ENCODE measurements at regions not wholly inside any gene's neighbourhood (a gene's known extent, or its start where the extent isn't known, plus 50 kb on each side); places are given as distances from the start of the nearest gene placed in this dataset.
"Not testable (repeated sequence)": the region's sequence is repeated elsewhere in the genome, so short reads cannot be mapped to it uniquely, and the experiment has no call there.

DNA sequence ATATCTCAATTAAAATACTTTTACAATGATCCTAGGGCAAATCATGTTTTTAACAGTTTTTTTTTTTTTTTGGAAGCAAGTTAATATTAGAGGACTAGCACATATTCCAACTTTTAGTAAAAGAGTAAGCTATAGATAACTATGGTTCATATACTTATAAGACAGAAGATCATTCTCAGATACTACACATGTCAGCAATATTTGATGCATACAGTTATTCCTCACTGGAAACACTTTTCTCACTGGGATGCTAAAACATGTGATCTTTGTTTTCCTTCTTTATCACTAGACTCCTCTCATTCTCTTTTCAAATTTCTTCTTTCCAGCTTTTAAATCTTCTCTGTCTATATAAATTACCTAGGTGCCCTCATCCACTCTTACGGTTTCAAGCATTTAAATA, 1020.4 kb upstream of the FBXO33 start:
- DNase-seq, result no peak

DNA sequence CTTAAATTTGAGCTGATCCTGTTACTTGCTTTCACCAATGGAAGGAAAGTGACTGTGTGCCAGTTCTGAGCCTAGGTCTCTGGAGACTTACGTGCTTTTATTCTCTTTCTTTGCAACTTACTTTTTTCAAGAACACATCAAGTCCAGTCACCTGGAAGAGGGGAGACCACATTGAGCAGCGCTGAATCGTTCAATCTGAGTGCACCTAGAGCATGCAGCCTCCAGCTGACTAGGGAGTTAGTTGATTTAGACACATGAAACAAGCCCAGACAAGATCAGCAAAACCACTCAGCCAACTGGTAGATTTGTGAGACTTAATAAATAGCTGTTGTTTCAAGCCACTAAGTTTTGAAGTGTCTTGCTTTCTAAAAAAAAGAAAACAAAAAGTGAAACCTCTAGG, 1014.8 kb upstream of the FBXO33 start:
- DNase-seq, result peak; percentile 100

- no peak for DNase-seq
These were observed 1012.8 kb upstream of the FBXO33 start for GRCh38 chr14:40445020-40445419.

GRCh38 chr14:40436551-40436950, 1004.3 kb upstream of the FBXO33 start:
- DNase-seq, result no peak

DNA sequence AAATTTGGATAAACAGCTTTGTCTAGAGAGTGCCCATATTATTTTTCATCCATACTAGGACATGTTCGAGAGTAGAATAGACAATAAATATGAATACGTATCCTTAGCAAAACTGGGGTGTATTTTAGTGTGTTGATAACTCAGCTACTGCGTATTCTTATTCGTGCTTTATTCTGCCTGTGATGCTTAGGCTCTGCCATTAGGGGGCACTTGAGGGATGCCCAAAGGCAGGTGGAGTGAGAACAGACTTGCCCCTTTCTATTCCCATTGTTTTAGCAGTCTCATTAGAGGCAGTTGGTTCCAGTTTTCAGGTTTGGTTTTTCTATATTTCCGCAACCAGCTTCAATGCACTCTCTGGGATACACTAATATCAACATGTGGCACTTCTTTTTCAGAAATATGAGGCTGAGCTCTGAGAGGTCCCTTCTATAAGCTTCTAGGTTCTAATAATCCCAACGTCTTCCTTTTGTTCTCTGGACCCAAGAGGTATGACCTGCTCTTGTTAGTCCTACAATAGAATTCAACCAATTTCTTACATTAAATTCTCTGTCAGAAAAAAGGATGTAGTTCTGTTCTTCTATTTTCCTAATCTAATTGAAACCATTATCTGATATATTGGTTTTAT, 985.7 kb upstream of the FBXO33 start:
- DNase-seq, result no peak

- DNase-seq, result no peak
These were observed 984.3 kb upstream of the FBXO33 start for GRCh38 chr14:40416565-40416964.

DNA sequence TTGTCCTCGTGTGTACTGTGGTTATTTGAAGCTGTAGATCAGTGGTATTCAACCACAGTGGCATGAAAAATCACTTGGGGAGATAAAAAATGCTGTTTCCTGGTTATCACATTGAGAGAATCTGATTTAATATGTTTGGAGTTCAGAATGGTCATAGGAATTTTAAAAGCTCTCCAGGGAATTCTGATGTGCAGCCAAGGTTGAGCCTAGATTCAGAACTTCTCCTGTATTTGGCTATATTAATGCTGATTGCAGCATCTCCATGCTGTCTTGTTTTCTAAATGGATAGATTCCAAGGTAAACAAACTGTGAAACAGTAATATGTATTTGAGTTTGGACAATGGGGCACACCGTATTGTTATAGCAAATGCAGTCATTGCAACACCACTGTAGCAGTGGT, 982.2 kb upstream of the FBXO33 start:
- DNase-seq, result peak; percentile 31

GRCh38 chr14:40413136-40413535, 980.9 kb upstream of the FBXO33 start:
- no peak for DNase-seq

GRCh38 chr14:40410708-40411107, 978.5 kb upstream of the FBXO33 start:
- DNase-seq, result no peak

- no peak for DNase-seq
These were observed 970.7 kb upstream of the FBXO33 start for GRCh38 chr14:40402957-40403356.

DNA sequence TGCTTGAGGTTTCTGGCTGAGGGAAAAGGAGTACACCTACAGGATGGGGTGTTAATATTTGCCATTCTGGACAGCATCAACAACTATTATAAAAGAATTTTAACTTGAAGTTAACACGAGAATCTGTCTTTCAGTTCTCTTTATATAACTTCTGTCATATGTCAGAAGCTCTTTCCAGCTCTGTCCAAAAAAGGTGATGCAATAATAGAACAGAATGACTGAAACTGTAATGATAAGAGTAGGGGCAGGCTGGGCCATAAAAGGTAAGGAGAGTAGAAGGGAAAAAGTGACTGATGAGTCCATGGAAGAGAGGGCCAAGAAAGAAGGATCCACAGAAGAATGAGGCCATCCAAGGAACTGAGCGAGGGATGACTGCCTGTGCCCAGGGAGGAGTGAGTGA, 966.7 kb upstream of the FBXO33 start:
- no peak for DNase-seq

DNA sequence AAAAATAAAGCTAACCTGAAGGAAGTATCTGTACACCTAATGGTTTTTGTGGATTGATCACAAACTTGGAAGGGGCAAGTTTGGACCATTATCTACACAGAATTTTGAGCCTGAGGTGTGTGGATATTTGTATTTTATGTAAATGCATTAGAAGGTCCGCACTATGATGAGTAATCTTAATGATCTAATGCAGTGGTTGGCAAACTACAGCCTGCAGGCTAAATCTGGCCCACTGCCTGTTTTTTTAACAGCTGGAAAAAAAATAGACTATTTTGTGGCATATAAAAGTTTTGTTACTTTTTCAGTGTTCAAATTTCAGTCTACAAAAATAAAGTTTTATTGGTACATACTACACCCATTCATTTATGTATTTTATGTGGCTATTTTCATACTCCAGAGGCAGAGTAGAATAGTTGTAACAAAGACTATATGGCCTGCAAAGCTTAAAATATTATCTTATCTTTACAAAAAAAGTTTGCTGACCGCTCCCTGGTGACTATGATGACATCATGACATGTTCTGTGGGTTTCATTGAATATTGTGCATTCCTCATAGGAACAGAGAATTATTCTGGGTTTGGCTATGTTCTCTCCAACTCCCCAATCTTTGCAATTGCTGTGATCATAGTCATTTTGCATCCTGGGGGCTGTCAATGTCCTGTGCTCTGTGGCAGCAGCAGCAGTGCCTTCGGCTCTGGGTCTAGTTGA, 962.6 kb upstream of the FBXO33 start:
- no peak for DNase-seq

- no peak for DNase-seq
These were observed 960.9 kb upstream of the FBXO33 start for GRCh38 chr14:40393143-40393542.

DNA sequence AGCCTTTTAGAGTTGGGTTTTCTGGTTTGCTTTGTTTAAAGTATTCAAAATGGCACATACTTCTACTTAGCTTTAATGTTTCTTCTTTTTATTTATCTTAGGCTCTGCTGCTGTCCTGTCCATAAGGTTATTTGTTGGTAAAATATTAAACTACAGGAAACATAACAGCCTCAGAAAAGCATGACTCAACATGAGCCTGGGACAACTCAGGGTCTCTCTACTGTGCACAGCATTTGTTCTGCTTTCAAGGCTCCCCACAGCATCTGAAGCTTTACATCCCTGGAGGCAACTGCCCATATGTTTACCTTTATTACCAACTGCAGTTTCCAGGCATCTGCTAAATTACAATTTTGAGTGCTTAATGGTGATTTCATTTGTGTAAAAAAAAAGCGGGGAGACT, 954.2 kb upstream of the FBXO33 start:
- no peak for DNase-seq

- DNase-seq, result no peak
These were observed 942.0 kb upstream of the FBXO33 start for GRCh38 chr14:40374221-40374620.

GRCh38 chr14:40371011-40371410, 938.8 kb upstream of the FBXO33 start:
- DNase-seq, result no peak

GRCh38 chr14:40368314-40368713, 936.1 kb upstream of the FBXO33 start:
- DNase-seq, result no peak

DNA sequence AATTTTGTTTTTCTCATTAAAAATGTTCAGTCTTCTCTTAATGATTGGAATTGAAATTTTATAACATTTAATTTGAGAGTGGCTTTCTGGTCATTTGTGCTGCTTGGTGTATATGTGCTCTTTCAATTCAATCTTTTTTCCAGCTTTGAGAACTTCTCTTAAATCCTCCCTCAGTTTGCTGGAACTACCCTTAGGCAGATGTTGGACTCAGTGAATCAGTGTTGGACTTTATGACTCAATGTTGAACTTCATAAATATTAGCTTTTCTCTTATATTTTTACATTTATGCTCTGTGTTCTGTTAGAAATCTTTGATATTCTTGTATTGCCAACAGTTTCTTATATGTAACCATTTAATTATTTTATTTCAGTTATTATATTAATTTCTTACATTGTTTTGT, 935.5 kb upstream of the FBXO33 start:
- DNase-seq, result no peak

DNA sequence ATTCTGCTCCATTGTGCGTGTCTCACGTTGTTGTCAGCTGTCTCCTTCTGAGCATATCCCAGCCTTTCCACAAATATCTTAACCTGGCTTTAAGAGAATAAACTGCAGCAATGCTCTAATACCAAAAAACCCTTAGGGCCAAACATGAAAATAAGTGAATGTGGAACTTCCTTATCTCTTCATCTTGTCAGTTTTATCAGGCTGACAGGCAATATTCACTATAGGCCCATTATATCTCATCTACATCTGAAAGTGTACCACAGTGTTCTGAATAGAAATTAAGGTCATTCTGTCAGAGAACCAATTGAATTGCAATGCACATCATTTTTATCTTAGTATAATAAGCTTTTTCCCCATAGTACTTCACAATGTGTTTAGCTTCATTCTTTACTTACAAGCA, 933.1 kb upstream of the FBXO33 start:
- no peak for DNase-seq

DNA sequence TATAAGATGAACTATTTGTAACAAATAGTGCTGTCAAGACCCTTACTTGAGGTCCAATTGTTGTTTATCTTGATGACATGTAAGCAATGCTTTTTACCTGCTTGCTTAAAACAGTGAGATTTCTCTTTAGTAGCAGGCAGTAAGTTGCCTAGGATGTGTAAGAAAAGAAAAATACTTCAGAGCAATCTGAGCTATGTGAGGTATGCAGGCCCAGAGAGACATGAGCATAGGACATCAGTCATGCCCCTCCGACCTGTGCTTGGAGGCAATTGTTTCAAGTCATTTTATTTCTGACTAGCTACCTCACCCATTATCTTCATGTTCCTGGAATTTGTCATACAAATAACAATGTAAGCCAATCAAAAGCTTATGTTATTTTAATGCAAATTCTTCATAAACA, 930.6 kb upstream of the FBXO33 start:
- DNase-seq, result no peak

- DNase-seq, result no peak
These were observed 922.5 kb upstream of the FBXO33 start for GRCh38 chr14:40354754-40355153.

GRCh38 chr14:40348104-40348503, 915.9 kb upstream of the FBXO33 start:
- not testable (repeated sequence) for DNase-seq

DNA sequence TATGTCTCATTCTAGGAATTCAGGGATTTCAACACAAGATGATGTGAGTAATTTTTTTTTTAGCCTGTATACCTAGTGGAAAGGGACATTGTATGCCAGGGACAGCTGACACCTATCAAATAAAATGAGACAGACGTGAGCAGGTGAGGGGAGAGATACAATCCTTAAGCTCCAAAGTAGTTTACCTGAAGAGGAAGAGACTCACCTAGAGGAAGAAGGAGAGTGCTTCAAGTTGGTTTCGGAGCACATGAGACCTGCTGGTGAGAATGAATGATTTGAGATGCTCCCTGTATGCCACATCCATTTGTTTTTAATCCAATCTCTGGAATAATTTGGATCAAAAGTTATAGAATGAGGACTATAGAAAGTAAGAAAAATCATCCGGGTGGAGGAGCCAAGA, 915.4 kb upstream of the FBXO33 start:
- DNase-seq, result no peak

DNA sequence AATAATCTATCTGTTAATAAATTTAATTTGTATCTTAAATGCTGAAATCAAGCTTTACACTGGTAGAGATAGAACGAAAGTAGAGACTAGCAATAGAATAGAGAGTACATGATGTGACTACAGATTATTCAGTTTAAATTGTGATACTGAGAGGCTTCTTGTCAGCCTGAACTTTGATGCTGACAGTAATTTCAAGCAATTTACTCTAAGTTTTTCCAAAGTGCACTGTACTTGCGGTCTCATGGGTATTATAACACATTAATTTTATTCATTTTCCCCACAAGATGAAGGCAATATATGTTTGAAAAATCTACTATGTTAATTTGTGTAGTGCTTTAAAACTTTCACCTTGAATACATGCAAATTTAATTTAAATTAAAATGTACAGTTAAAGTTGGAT, 914.0 kb upstream of the FBXO33 start:
- DNase-seq, result no peak

DNA sequence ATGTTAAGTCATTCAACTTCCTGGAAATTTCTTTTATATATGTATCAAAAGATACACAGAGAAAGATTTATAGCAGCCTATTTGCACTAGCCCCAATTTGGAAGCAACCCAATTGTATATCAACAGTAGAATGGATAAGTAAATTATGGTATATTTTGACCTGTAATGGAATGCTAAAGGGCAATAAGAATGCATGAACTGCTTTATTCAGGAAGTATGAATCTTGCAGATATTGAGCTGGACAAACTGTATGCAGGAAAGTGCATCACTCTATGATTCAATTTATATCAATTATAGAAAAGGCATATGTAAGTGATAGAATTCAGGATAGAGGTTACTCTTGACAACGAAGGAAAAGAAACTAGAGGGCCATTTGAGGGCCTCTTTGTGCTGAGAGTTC, 913.1 kb upstream of the FBXO33 start:
- no peak for DNase-seq
